HG02798 (cell line): ENCODE measurements at regions not wholly inside any gene's neighbourhood (a gene's known extent, or its start where the extent isn't known, plus 50 kb on each side); places are given as distances from the start of the nearest gene placed in this dataset.
"Not testable (repeated sequence)": the region's sequence is repeated elsewhere in the genome, so short reads cannot be mapped to it uniquely, and the experiment has no call there.

Experiments used
- ATAC-seq: cut with Tn5 transposase; IDR thresholded peaks from one replicate; pipeline ENCODE4 v1.9.1; 2021; ENCODE audit warnings: mild to moderate bottlenecking; ENCODE audit not compliant: unreplicated experiment, poor library complexity

DNA sequence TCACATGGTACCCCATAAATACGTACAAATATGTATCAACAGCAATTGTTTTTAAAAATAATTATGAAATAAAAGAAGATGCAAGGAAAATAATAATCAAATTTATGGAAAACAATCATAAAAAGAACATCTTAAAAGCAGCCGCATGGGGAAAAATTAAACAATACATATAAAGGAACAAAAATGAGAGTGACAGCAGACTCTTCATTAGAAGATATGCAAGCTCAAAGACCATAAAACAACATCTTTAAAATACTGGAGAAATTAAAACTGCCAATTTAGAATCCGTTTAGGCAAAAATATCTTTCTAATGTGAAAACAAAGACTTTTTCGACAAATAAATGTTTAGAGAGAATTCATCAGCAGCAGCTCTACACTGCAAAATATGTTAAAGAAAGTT, 190.6 kb upstream of the C11orf58 start:
- ATAC-seq: no peak

DNA sequence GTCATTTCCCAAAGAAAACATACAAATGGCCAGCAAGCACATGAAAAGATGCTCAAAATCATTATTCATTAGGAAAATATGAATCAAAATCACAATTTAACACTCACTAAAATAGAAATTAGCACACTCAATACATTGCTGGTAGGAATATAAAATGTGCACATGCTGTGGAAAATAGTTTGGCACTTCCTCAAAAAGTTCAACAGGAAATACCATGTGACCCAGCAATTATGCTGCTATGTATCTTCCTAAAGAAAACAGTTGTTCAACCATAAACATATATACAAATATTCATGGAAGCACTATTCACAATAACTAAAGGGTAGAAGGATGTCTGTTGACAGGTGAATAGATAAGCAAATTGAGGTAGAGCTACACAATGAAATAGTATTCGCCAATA, 187.3 kb upstream of the SOX6 start:
- no peak for ATAC-seq

DNA sequence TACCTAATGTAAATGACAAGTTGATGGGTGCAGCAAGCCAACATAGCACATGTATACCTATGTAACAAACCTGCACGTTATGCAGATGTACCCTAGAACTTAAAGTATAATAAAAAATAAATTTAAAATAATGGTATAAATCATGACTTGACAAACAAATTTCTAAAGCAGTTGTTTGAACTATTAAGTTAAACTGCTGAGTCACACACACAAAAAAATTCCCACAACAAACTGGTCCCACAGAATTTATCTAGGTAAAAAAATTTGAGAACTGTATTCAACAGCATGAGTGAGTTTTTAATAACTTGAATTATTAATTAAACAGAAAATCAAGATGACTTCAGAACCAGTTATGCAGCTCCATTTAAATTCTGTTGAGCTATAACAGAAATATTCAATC, 186.0 kb upstream of the SOX6 start:
- ATAC-seq: no peak

DNA sequence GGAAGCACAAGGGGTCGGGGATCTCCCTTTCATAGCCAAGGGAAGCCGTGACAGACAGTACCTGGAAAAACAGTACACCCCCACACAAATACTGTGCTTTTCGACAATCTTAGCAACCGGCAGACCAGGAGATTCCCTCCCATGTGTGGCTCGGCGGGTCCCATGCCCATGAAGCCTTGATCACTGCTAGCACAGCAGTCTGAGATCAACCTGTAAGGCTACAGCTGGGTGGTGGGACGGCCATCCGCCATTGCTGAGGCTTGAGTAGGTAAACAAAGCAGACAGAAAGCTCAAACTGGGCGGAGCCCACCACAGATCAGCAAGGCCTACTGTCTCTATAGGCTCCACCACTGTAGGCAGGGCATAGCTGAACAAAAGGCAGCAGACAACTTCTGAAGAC, 180.2 kb upstream of the SOX6 start:
- no peak for ATAC-seq

DNA sequence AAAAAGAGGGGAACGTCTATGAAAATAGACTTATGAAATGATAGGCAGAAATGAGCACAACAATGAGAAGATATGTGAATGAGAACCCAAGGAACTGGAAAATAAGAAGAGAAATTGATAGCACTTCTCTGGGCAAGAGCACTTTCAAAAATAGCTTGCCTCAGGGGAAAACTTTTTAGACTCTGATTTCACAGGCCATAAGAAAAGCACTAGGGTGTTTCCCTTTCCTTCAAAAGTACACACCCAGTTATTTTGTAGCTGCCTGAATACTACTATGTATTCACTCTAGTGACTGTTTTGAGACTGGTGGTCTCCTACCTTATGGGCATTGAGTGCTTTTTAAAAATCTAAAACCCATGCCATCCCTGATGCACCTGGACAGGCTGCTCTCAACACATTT, 172.3 kb upstream of the SOX6 start:
- no peak for ATAC-seq

DNA sequence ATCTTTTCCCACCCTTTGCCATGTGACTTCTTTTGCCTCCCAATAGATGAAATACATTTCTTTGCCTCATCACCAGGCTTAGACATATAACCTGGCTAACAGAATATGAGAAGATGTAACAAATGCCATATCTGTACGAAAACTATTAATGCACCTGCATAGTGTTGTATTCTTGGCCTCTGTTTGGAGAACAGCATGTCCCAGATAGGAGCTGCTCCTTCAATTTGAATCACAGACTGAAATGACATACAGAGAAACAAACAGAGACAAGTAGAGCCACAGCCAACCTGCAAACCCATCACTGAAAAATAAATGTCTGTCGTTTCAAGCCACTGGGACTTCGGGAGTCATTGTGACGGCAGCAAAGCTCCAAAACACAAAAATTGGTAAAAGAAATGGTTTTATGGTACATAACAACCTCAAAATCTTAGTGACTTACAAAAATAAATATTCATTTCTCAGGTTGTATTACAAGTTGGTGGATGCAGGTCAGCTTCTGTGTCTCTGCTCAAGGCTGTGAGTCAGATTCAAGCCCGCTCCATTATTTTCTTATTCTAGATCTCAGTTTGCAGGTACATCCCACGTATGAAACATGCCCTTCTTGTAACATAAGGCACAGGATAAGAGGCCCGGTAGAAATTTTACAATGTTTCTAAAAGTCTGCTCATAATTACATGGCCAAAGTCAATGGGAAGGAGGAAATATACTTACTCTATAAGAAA, 171.3 kb upstream of the SOX6 start:
- no peak for ATAC-seq

DNA sequence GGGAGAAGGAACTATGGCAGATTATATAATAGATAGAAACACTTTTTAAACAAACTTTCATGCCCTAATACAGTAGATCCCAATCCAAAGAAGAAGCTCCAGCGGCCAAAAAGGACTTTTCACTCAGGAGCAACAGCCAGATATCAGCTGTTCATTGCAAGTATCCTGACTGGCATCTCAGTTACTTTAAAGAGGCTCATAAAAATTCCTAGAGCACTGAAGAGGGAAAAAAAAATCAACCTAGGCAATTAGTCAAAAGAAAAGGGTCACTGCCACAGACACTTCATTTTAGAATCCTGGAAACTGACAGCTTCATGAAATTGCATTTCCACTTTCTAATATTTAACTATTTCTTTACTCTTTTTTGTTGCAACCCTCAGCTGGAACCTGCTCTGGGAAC, 170.6 kb upstream of the SOX6 start:
- ATAC-seq: no peak

DNA sequence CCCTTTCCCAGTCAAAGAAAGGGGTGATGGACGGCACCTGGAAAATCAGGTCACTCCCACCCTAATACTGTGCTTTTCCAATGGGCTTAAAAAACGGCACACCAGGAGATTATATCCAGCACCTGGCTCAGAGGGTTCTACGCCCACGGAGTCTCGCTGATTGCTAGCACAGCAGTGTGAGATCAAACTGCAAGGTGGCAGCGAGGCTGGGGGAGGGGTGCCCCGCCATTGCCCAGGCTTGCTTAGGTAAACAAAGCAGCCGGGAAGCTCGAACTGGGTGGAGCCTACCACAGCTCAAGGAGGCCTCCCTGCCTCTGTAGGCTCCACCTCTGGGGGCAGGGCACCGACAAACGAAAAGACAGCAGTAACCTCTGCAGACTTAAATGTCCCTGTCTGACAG, 164.4 kb upstream of the SOX6 start:
- ATAC-seq: not testable (repeated sequence)

DNA sequence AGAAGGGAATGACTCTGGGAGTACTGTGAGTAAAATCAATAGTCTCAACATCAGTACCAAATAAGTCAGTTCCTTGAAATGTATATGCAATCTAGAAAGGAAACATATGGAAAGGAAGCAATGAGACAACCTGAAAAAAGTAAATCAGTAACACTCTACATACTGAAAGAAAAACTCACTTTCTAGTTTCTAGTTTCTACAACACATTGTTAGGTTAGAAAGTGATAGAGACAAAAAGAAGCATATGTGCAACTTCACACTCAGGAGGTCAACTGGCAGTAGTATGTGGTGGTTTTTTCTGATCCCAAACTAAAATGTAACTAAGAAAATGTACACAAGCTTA, 156.5 kb upstream of the SOX6 start:
- ATAC-seq: peak; percentile 81

DNA sequence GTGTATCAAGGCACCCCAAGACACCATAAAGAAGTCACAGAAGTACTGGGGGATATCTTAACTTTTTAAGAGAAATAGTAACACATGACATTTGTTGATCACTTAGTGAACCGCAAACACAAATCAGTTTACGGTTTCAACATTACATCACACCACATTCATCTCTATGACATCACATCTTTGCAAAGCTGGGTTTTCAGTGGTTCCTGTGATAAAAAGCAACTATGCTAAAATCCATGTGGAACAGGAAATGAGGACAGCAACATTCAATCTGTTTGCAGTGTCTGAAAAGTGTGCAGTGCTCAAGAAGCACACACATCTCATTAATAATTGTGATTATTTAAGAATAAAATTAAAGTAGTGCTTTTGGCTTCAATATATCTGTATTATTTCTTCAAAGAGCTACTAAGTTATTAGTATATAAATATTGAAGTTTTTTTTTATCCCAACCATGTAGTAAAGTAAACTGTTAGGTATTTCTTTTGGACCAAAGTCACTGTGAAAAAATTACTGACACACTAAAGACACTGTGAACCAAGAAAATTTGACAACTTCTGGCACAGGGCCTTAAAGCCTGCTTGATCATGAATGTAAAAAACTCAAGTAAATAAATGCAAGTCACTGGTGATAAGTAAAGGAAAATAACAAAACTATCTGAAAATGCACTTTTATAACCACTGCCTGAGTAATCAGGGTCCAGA, 156.0 kb upstream of the SOX6 start:
- ATAC-seq: no peak

DNA sequence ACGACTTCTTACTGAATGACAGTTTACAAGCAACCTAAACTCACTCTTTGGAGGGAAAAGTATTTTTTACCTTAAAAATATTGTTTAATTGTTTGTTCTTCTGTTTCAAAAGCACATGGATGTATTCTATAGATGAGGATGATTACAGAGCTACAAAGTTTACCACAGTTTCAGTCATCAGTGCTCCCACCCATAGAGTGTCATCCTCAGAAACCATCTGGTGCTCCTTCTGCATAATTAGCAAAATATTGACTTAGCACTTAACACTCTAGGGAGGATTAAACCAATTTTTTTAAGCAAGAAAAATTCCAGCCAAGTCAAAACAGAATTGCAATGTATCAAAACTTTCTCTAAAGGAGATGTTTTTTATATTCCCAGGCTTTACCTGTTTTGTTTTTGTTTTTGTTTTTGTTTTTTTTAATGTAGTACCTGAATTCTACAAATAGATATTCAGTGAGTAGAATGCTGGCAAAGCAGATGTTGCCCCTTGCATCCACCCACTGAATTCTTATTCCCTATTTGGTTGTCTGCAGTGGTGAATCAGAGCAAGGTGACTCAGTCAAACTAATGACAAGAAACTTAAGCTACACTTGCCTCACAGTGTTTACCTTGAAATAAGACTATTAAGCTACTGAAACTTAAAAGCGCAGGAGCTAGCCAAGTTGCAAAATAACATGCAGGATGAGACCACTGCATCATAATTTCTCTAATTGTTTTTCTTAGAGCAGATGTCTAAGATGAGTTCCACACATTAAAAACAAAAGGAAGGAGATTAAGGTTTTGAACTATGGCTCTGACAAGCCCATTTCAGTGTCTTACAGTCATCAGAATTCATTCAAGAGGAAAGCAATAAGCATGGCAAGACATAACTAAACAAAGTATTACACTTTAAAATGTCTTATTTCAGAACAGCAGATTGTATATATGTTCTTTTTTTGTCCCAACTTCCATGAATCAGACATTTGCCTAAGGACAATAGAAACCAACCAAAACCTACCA, 155.1 kb upstream of the SOX6 start:
- no peak for ATAC-seq

DNA sequence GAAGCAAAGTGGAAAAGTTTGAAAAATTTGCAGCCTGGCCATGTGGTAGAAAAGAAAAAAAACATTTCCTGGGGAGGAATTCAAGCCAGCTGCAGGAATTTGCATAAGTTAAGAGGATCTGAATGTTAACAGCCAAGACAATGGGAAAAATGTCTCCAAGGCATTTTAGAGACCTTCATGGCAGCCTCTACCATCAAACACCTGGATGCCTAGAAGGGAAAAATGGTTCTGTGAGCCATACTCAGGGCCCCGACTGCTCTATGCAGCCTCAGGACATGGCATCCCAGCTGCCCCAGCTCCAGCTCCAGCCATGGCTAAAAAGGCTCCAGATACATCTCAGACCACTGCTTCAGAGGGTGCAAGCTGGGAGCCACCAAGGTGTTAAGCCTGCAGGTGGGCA, 149.1 kb upstream of the SOX6 start:
- ATAC-seq: no peak

DNA sequence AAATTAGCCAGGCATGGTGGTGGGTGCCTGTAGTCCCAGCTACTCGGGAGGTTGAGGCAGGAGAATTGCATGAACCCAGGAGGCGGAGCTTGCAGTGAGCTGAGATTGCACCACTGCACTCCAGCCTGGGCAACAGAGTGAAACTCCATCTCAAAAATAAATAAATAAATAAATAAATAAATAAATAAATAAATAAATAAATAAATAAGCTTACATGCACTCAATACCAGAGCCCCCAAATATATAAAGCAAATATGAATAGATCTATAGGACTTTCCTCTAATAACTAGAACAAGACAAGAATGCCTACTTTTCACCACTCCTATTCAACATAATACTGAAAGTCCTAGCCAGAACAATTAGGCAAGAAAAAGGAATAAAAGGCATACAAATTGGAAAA, 147.5 kb upstream of the SOX6 start:
- ATAC-seq: not testable (repeated sequence)

DNA sequence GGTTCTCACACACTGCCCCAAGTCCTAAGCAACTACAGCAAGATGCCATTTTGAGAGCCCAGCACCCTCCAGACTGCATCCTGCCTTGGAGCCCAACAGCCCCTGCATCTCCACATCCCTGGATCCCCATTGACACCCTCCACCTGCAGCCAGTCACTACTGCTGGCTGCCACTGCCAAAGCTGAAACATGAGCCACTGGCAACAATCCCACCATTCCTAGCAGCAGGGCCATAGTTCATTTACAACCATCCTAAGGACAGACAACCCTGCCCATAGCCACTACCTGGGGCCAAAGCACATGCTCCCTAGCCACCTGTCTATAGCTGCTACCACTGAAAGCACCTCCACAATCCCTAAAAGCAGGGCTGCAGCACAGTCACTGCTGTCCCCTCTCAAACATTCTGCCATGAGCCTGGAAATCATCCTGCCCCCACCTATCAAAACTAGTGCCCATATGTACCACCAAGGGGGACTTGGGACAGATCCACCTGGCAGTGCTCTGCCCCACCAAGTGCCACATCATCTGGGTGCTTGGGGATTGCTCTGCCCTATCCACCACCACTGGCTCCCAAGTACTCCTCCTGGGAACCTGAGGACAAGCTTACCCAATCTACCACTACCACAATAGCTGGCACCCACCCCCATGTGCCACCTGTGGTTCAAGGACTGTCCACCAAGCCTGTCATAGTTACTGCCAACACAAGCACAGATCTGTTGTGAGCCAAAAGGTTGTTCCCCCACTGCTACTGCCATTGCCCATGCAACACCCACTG, 138.8 kb upstream of the SOX6 start:
- ATAC-seq: no peak

DNA sequence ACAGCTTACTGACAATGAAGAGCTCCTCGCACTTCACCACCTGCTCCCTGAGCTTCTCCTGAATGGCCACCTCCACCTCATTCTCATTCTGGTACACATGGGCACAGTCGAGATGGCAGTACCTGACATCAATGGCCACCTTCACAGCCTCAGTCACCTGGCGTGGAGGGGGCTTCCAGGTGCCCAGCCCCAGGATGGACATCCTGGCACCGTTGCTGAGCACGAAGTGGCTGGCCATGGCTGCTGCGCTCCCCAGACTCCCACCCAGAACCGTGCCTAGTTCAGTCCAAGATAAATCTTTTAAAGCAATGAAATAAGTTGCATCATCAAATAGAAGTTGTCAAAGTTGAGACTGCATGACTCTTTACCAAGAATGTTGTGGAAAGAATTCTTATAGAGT, 128.1 kb upstream of the SOX6 start:
- ATAC-seq: no peak

DNA sequence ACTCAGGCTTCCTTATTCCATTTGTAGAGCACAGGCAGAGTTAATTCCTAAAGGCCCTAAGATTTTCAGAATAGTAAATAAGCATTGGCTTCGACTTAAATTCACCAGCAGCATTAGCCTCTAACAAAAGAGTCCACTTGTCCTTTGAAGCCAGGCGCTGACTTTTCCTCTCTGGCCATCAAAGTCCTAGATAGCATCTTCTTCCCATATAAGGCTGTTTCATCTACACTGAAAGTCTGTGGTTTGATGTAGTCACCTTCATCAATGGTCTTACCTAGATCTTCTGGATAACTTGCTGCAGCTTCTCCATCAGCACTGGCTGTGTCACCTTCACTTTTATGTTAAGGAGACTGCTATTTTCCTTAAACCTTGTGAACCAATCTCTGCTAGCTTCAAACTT, 118.3 kb upstream of the SOX6 start:
- no peak for ATAC-seq

DNA sequence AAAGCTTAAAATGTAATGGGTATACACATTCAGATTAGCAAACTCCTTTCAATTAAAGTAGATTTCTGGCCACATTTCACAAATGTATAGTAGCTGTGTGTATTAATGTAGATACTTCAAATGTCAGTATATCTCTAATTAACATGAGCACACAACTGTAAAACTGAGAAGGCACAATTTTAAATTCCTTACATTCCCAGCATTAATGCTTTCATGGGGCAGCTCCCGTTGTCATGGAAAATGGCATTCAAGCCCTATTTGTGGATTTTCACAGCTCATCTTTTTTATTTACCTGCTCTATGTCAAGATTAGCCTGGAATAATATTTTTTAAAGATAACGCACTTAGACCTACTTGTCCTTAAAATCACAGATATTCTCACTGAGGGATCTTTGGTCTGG, 113.6 kb upstream of the SOX6 start:
- ATAC-seq: no peak

DNA sequence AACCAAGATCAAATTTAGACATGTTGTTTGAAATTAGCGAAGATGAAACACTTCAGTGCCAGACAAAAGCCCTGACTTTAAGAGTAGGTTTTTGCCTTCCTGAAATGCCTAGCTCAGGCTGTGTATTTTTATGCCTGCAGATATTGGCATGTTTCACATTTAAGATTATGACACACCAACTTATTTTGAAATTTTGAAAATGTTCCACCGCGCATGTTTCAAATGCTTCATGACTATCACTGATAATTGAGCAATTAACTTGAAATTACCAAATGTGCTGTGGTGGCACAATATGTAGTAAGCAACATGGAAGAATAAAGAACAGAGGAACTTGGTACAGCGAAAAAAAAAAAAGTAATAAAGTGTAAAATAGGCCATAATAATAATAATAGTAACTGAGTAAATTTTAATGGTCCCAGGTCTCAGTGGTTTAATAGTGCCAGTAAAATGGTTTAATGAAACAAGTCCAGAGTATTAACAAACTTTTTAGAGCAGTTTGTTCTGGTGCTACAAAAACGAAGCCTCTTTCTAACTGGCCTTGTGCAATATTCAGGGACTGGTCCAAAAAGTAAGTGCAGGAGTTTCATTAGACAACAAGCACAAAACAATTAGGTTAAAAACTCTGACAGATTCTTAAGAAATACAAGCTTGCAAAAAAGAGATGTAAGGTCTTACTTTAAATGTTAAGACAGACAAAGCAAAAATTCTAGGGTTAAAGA, 112.5 kb upstream of the SOX6 start:
- no peak for ATAC-seq

DNA sequence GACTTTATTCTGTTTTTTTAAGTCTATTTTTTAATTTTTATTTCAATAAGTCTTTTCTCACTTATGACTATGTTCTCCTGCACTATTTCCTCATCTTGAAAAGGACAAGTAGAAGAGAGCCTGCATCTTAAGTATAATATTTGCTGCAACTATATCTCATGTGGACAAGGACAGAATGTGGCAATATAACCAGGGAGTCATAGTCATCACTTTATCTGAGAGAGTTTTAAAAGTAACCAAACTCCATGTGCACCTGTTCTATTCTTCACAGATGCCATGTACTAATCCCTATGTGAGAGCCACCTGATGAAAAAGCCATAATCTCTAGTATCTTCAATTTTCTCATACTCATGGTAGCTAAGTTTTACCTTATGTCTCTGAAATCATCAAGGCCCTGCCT, 104.2 kb upstream of the SOX6 start:
- ATAC-seq: no peak

DNA sequence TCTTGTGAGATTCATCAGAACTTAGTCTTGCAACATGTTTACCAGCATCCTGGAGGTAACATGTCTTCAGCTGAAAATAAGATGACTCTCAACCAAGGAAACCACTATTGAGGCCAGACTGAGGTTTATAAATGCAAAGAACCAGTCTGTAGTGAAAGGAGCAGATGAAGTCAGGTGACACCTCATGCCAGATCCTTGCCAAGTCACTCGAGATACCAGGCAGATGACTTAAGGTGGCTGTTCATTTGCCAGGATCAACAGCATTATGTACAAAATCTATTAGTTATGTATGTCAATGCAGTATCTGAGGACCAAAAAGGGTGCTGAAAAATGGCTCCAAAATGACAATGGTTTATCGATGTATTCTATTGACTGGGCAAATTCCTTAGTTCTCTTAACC, 100.0 kb upstream of the SOX6 start:
- no peak for ATAC-seq
